SK-N-SH treated with all-trans-retinoic acid at 6 μM for 48 hours (cell line): ENCODE measurements at regions not wholly inside any gene's neighbourhood (a gene's known extent, or its start where the extent isn't known, plus 50 kb on each side); places are given as distances from the start of the nearest gene placed in this dataset.
"Not testable (repeated sequence)": the region's sequence is repeated elsewhere in the genome, so short reads cannot be mapped to it uniquely, and the experiment has no call there.

ENCODE experiments used
- ATAC-seq: fragments of 200-7000 bp; cut with Tn5 transposase; 3 replicates; pipeline ENCODE4 v1.9.1; 2020; ENCODE audit warnings: mild to moderate bottlenecking, moderate library complexity

DNA sequence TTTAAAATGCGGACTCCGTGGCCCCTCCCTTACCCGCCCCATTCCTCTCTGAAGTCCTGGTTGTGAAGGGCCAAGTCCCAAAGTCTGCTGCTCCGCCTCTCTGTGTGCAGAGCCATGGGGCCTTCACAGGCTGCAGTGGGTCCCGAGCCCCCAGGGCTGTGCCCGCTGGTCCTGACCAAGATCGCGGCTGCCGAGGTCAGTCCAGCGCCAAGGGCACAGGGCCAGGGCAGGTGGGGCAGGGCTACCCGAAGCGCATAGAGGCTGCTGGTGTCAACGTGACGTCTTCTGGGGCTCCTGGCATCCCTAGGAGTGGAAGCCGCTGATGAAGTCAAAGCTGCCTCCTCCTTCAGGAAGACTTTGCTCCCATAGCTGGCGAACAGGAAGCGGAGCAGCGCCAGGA, 858.8 kb downstream of the TUBA3C start:
- not testable (repeated sequence) for ATAC-seq

- not testable (repeated sequence) for ATAC-seq
Observed at GRCh38 chr13:18319653-18320052, 862.0 kb downstream of the TUBA3C start.

DNA sequence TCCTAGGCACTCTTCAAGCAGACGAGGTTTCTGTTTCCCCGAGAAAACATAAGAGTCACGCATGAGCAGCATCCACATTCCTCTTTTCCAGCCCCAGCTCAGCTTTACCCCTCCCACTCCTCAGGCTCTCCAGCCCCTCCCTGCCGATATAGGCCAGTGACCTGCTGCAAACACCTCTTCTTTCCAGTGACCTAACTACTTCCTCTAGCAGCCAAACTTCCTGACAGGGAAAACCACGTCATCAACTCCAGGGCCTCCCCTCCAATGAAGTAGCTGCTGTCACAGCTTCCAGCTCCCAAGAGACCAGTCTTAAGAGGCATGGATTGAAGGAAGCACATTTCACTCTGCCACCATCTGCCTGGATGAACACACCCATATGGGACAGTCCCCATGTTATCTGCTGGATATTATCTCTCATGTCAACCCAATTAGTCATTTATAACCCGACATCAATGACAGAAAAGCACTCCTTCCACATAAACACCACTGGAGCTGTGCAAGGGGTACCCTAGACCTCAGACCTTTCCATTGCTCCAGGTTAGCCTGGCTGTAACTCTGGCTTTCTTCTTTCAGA, 878.3 kb downstream of the TUBA3C start:
- ATAC-seq: not testable (repeated sequence)

DNA sequence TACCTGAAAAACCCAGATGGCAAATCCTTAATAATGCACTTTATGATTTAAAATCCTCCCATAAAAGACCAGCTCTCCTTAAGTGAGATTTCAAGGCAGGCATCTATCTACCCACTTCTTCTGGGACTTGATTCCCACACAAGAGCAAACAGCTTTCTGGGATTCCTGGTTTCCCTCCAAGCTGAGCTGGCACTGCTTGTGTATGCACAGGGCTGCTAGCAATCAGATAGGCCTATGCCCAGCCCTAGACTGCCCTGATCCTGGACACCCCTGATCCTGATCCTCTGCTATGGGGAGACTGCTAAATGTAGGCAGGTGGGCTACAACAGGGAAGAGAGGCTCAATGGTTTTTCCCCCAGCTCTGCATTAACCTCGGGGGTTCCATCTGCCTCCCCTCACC, 880.7 kb downstream of the TUBA3C start:
- not testable (repeated sequence) for ATAC-seq

DNA sequence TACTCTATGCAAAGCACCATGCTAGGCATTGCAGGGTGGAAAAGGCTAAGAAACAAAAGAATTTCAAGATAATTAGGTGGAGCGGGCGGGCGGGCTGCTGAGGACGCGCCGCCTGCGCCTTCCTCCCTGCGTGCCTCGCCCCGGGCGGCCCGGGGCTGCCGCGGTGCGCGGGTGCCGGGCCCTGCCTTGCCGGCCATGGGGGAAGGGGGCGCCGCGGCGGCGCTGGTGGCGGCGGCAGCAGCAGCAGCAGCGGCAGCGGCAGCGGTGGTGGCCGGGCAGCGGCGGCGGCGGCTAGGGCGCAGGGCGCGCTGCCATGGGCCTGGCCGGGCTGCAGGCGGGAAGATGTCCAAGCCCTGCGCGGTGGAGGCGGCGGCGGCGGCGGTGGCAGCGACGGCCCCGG, 884.3 kb downstream of the TUBA3C start:
- ATAC-seq: not testable (repeated sequence)

GRCh38 chr13:18296617-18297016, 885.0 kb downstream of the TUBA3C start:
- not testable (repeated sequence) for ATAC-seq

DNA sequence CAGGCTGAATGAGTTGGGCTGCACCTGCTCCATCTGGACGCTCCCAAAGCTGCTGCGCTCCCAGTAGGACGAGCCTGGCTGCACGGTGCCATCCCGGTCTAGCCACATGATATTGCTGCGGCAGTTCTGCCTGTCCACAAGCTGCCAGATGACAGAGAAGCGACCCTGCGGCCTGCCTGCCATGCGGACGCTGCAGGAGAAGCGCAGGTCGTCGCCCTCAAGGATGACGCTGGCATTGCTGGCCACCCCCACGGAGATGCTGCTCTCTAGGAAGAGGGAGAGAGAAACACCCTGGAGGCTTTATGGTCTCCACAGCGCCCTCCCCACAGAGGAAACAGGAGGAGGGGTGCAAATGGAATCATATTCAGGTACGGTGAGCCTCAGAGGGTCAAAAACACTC, 887.3 kb downstream of the TUBA3C start:
- not testable (repeated sequence) for ATAC-seq

- ATAC-seq: peak; percentile 67; the same call in 2 of the 3 replicates
Observed at GRCh38 chr13:18286848-18287247, 894.8 kb downstream of the TUBA3C start.

GRCh38 chr13:18285663-18286062, 896.0 kb downstream of the TUBA3C start:
- not testable (repeated sequence) for ATAC-seq

- ATAC-seq: not testable (repeated sequence)
Observed at GRCh38 chr13:18284040-18284439, 897.6 kb downstream of the TUBA3C start.

DNA sequence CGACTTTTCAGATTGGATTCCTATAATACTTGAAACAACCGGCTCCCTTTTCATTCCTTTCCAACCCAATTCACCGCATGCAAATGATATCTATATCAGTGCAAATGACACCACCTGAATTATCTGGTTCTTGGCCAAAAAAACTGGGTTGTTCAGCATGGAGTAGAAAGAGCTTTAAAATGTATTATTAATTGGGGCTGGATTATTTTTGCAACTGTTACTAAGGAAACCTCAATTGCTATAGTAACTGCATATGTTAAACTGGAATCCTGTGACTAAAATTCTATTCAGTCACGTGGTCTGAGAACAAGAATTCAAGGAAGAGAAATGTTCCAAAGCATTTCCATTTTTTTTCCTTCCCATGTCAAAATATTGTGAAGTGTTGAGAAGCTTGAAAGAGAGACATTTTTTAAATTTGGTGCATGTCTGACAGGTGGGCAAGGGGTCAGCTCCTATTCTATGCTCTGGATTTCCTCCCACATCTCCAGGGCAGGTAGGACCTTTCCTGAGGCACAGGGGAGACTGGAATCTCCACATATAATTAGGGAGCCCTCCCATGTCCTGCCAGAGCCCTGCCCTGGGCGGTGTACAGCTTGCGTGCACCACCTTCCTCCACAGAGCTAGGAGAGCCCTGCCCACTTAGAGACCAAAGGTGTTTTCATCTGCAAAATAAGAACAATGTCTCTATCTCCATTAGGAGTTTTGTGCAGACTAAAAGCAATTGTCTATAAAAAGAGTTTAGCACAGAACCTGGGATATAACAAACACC, 899.6 kb downstream of the TUBA3C start:
- ATAC-seq: not testable (repeated sequence)

DNA sequence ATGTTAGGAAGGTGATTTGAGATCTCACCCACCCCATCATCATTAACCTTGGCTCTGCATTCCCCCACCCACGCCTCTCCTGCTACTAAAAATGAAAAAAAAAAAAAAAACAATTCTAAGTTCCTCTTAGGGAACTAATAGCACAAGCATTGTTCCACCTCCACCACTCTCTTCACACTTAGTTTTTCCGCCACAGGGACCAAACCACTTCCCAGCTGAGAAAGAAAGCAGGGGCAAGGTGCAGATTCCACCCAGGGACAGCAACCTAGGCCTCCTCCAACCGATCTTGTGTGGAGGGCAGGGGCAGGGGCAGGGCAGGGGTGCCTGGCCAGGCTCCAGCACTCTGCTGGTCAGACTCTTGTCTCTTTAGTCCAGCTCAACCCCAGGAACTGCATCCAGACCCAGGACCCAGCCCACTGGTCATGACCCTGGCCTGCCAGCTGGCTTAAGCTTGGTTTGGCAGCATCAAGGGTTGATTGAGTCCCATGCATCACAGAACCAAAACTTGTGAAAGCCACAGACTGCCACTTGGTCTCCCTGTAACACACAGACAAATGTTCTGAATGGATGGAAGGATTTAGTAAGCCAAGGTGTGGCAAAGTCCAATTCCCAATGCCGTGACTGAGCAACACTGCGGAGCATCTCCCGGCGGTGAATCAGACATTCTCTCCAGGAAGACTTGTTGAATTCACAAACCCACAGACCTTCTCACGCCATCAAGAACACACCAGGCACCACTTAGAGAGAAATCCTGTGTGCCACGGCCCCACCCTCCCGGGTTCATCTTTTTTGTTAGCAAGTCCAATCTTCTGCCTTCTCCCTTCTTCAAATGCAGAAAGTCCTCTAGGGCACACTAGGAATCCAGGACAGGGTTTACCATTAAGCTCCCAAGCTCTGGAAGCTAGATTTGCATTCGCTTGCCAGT, 900.5 kb downstream of the TUBA3C start:
- not testable (repeated sequence) for ATAC-seq

DNA sequence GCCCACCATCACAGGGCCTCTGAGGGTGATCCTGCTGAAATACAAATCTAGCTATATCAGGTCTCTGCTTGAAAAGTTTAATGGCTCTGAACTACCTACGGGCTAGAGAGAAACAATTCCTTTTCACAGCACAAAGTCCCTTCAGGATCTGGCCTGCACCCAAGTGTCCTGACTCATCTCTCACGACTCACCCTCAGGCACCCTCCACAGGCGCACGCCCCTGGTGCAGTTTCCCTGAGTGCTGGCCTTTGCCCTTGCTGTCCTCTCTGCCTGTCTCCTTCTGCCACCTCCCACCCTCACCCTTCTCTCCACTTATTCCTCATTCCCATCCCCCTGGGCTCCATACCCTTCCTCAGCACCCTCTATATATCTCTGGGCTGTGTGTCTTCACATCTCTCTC, 901.7 kb downstream of the TUBA3C start:
- ATAC-seq: not testable (repeated sequence)

DNA sequence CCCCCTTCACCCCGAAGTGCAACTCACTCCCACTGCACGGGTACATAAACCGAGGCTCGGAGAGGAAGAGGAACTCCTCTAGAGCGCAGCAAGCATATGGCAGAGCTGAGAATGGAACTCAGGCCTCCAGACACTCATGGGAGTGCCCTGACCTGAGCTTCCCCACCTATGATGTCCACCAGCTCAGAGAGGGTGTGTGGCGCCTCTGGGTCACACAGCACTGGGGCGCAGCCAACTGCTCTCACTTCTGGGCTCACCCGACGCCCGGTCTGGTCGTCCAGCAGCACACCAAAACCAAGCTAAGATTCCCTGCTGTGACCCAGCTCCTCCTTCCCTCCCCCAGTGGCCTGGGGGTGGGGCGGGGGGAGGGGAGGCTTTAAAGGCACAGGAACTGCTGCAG, 904.3 kb downstream of the TUBA3C start:
- not testable (repeated sequence) for ATAC-seq

DNA sequence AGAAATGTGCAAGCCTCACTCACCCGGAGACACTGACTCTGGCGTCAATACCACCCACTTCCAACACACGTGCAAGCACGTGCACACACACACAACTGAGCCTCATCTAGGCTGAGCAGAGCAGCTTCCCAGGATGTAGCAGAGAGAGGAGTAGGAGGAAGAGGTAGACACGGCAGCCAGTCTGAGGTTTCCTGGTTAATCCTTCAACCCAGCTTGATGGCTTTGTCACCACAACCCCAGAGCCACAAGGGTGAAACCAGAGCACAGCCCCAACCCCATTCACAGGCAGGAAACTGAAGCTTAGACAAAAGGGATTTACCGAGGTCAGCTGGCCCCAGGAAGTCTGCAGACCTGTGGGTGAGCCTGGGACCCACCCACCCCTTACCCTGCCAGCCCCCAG, 905.3 kb downstream of the TUBA3C start:
- ATAC-seq: not testable (repeated sequence)

GRCh38 chr13:18273785-18274514, 907.7 kb downstream of the TUBA3C start:
- ATAC-seq: not testable (repeated sequence)

GRCh38 chr13:18258801-18259419, 922.7 kb downstream of the TUBA3C start:
- not testable (repeated sequence) for ATAC-seq

- ATAC-seq: not testable (repeated sequence)
Observed at GRCh38 chr13:18257686-18258085, 923.9 kb downstream of the TUBA3C start.

DNA sequence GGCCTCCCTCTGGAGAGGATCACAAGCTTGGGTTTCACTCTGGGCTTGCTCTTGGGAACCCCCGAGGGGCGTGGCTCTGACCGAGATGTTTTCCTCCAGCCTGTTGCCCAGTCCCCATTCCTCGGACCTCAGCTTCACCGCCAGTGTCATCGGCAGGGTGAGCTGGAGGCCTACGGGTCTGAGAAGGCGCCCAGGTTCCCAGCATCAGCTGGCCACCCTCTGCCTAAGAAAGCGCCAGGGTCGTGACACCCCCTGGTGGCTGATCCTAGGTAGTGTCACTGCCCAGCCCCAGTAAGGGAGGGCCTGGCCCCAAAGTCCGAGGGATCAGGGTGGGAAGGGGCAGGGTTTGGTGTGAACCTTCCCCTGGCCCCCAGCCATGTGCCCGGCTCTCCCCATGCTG, 928.8 kb downstream of the TUBA3C start:
- ATAC-seq: not testable (repeated sequence)

DNA sequence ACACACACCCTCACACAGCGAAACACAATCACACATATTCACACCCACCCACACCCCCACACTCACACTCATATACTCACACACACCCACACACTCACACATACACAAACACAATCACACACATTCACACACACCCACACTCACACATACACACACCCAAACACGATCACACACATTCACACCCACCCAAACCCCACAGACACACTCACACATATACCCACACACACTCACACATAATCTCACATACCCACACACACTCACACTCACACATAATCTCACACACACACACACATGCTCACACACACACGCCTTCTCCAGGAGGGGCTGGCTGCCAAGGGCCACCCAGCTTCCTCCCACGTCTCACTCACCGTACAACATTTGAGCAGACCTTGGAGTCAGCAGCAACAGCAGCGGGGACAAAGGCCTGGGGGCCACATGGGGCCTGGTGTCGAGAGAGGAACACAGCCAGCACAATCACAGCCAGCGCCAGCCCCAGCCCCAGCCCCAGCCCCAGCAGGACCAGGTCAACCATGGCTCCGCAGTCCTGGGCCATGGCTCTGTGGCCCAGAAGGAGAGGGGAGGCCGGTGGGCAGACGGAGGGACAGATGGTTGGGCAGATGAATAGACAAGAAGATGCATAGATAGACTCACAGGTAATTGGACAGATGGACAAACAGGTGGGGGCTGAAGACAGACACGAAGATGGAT, 932.9 kb downstream of the TUBA3C start:
- not testable (repeated sequence) for ATAC-seq

DNA sequence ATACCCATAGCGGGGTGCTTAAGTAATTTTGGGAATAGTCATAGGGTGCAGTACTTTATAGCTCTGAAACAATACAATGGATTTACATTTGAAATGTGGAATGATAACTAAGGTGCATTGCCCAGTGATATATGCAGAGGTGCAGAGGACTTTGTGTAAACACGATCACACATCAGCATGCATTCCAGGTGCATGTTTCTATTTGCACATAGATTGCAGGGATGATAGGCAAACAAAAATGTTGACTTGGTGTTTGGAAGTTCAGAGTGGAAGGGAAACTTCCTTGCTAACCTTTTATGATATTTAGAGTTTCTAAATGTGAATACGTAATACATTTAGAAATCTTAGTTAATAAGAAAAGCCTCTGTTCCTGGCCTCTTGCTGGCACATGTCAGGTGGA, 941.5 kb downstream of the TUBA3C start:
- not testable (repeated sequence) for ATAC-seq
